KMS-11 (cell line): ENCODE measurements at regions not wholly inside any gene's neighbourhood (a gene's known extent, or its start where the extent isn't known, plus 50 kb on each side); places are given as distances from the start of the nearest gene placed in this dataset.

Experiments
- H2AFZ ChIP-seq: fragments of 200-600 bp; sonication (generic); 2 replicates; pipeline ENCODE4 v1.6.1; 2016; ENCODE audit warnings: antibody characterized with exemption, mixed run types, low read depth
- H3K27ac ChIP-seq: fragments of 200-600 bp; sonication (generic); 2 replicates; pipeline ENCODE4 v1.6.1; 2016; ENCODE audit warnings: mild to moderate bottlenecking, mixed run types
- H3K27me3 ChIP-seq: fragments of 200-600 bp; sonication (generic); 2 replicates; pipeline ENCODE4 v1.6.1; 2017; ENCODE audit warnings: mild to moderate bottlenecking, low read depth, mixed run types, moderate library complexity; ENCODE audit not compliant: insufficient read depth
- H3K36me3 ChIP-seq: fragments of 200-600 bp; sonication (generic); 2 replicates; pipeline ENCODE4 v1.6.1; 2017; ENCODE audit warnings: mild to moderate bottlenecking, mixed run types; ENCODE audit not compliant: insufficient read depth
- H3K4me1 ChIP-seq: fragments of 200-600 bp; sonication (generic); 2 replicates; pipeline ENCODE4 v1.6.1; 2016; ENCODE audit warnings: mild to moderate bottlenecking, low read depth, mixed run types; ENCODE audit not compliant: poor library complexity, severe bottlenecking
- H3K4me2 ChIP-seq: fragments of 200-600 bp; sonication (generic); 2 replicates; pipeline ENCODE4 v1.7.0; 2016; ENCODE audit warnings: mild to moderate bottlenecking, mixed run types
- H3K4me3 ChIP-seq: fragments of 200-600 bp; sonication (generic); IDR thresholded peaks from 2 replicates; pipeline ENCODE4 v1.6.1; 2017; ENCODE audit warnings: low read depth, low read length, mixed read lengths; ENCODE audit not compliant: insufficient read depth
- H3K79me2 ChIP-seq: fragments of 200-600 bp; sonication (generic); 2 replicates; pipeline ENCODE4 v1.6.1; 2016; ENCODE audit warnings: low read depth, mixed run types; ENCODE audit not compliant: insufficient read depth
- H3K9ac ChIP-seq: fragments of 200-600 bp; sonication (generic); 2 replicates; pipeline ENCODE4 v1.6.1; 2016; ENCODE audit warnings: mild to moderate bottlenecking, mixed run types
- H4K20me1 ChIP-seq: fragments of 200-600 bp; sonication (generic); 2 replicates; pipeline ENCODE4 v1.6.1; 2016; ENCODE audit warnings: mild to moderate bottlenecking, mixed run types; ENCODE audit not compliant: insufficient read depth
- CTCF ChIP-seq: fragments of 200-600 bp; sonication (generic); conservative IDR thresholded peaks from 2 replicates; pipeline ENCODE4 v1.6.1; 2017; ENCODE audit warnings: low read depth, mild to moderate bottlenecking, antibody characterized with exemption, low read length, moderate library complexity, mixed read lengths

- no peaks in the 10 kb centered on the region for H3K27me3 ChIP-seq
- H3K79me2 ChIP-seq, result no peaks in the 10 kb centered on the region
- no peaks in the 10 kb centered on the region for H3K36me3 ChIP-seq
- no peak overlapping the region for H3K27ac ChIP-seq
- H3K9ac ChIP-seq, result no peak overlapping the region
- no peak overlapping the region for H2AFZ ChIP-seq
- no peak overlapping the region for H3K4me2 ChIP-seq
- TF ChIP-seq CTCF, result no peak
- H3K4me1 ChIP-seq, result no peaks in the 10 kb centered on the region
- H4K20me1 ChIP-seq, result no peaks in the 10 kb centered on the region
- no peak overlapping the region for H3K4me3 ChIP-seq
These were observed 395.4 kb upstream of the ADAMTS9 start for GRCh38 chr3:65083240-65083639.

DNA sequence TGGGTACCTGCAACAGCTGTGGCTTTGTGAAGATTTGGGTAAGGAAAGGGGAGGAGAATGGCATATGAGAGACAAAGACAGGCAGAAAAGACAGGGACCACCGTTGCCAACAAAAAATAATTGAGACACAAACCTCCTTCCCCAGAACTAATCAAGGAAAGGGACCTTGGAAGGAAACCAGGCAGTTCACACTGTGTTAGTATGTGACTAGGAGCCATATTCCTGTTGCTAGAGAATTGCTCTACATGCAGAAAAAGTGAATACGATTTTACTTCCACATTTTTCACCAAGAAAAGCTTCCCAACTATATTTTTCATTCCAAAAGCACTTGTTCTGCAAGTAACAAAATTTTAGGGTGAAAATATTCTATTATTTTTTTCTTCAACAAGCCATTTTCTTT is 393.7 kb upstream of the ADAMTS9 start:
- Histone ChIP-seq H2AFZ (no peak overlapping the region), H3K27ac (no peak overlapping the region), H3K4me2 (no peak overlapping the region), H3K9ac (no peak overlapping the region), H3K27me3 (no peaks in the 10 kb centered on the region), H3K4me1 (no peaks in the 10 kb centered on the region), H3K79me2 (no peaks in the 10 kb centered on the region), H3K36me3 (no peaks in the 10 kb centered on the region), H4K20me1 (no peaks in the 10 kb centered on the region), H3K4me3 (no peak overlapping the region)
- TF ChIP-seq CTCF, result no peak

DNA sequence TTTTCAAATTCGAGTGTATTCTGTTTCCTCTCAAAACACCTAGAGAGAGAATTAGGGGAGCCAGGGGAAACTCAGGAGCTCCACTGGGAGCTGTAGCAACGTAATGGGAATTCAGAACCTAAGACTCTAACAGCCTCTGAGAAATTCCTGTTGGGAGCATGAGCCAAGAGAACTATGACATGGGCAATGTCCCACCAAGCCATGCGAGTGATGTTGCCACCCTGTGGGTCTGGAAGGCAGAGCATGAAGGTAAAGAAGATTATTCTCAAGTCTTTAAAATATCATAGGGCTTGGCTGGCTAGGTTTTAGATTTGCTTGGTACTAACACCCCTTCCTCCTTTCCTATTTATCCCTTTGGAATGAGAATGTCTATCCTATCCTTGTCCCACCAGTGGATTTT is 392.6 kb upstream of the ADAMTS9 start:
- no peak for TF ChIP-seq CTCF
- H3K79me2 ChIP-seq, result no peaks in the 10 kb centered on the region
- H3K9ac ChIP-seq, result no peak overlapping the region
- no peaks in the 10 kb centered on the region for H3K27me3 ChIP-seq
- H3K4me3 ChIP-seq, result no peak overlapping the region
- no peaks in the 10 kb centered on the region for H3K4me1 ChIP-seq
- no peak overlapping the region for H2AFZ ChIP-seq
- H3K36me3 ChIP-seq, result no peaks in the 10 kb centered on the region
- H3K27ac ChIP-seq, result no peak overlapping the region
- H4K20me1 ChIP-seq, result no peaks in the 10 kb centered on the region
- no peak overlapping the region for H3K4me2 ChIP-seq

DNA sequence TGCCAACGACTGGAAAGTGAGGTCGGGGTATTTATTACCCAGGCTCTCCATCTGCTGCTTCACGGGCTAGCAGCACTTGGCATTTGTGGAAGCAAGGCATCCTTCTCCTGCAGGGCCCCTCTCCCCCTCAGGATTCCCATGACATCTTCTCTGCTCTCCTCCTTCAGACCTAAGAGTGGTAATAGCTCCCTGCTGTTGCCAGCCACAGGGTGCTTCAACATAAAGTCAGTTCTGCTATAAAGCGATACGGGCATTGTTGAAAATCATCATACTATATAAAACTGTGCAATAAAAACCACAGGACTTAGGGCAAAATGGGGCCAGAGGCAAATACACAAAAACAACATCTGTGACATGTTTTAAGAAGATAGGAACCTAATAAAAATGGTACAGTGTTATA is 391.8 kb upstream of the ADAMTS9 start:
- H3K4me3 ChIP-seq, result no peak overlapping the region
- H3K36me3 ChIP-seq, result no peaks in the 10 kb centered on the region
- no peak for TF ChIP-seq CTCF
- no peak overlapping the region for H3K27ac ChIP-seq
- no peak overlapping the region for H2AFZ ChIP-seq
- no peaks in the 10 kb centered on the region for H4K20me1 ChIP-seq
- no peaks in the 10 kb centered on the region for H3K27me3 ChIP-seq
- H3K9ac ChIP-seq, result no peak overlapping the region
- no peaks in the 10 kb centered on the region for H3K79me2 ChIP-seq
- no peak overlapping the region for H3K4me2 ChIP-seq
- no peaks in the 10 kb centered on the region for H3K4me1 ChIP-seq

DNA sequence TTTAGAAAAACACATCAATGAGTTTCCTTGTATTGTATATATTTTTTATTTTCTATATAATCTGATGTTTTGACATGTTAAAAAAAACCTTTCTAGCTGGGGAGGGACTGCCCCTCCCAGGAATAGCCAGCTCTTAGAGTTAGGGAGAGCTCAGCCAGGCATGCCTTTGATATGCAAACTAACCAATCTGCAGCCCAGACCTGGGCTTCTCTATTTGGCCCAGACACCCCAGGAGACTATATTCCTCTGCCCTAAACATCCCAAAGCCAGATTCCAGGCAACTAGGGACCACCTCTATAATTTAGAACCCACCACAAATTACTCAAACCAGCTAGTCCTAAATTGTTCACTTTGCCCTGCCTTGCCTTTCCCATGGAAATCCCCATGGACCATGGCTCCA is 390.9 kb upstream of the ADAMTS9 start:
- no peaks in the 10 kb centered on the region for H3K36me3 ChIP-seq
- H3K4me3 ChIP-seq, result no peak overlapping the region
- no peaks in the 10 kb centered on the region for H3K4me1 ChIP-seq
- no peak overlapping the region for H3K9ac ChIP-seq
- no peak overlapping the region for H3K27ac ChIP-seq
- TF ChIP-seq CTCF, result no peak
- no peaks in the 10 kb centered on the region for H3K79me2 ChIP-seq
- H3K27me3 ChIP-seq, result no peaks in the 10 kb centered on the region
- H2AFZ ChIP-seq, result no peak overlapping the region
- no peaks in the 10 kb centered on the region for H4K20me1 ChIP-seq
- H3K4me2 ChIP-seq, result no peak overlapping the region
